Transverse colon (tissue), 4 donors: ENCODE measurements at regions not wholly inside any gene's neighbourhood (a gene's known extent, or its start where the extent isn't known, plus 50 kb on each side); places are given as distances from the start of the nearest gene placed in this dataset.

ENCODE experiments used
- POLR2AphosphoS5 ChIP-seq, 3 donors: sonication (generic); formaldehyde crosslinking; IDR thresholded peaks; one replicate each; pipeline ENCODE4 v1.6.1; 2016; ENCODE audit warnings: antibody characterized with exemption in 3 of 3
- TF ChIP-seq, protein P1 (sequence below), 5 experiments: fragments of 200-600 bp in 3 of 5; fragments of 450-650 bp in 2 of 5; sonication (generic) in 3 of 5; IDR thresholded peaks; 1 replicate in 2 of 5; 2 replicates in 3 of 5; pipeline ENCODE4 v1.5.1; 2016 to 2017; ENCODE audit warnings: antibody characterized with exemption in 5 of 5, inconsistent platforms in 3 of 5, mild to moderate bottlenecking in 2 of 5, moderate library complexity in 1 of 5

DNA sequence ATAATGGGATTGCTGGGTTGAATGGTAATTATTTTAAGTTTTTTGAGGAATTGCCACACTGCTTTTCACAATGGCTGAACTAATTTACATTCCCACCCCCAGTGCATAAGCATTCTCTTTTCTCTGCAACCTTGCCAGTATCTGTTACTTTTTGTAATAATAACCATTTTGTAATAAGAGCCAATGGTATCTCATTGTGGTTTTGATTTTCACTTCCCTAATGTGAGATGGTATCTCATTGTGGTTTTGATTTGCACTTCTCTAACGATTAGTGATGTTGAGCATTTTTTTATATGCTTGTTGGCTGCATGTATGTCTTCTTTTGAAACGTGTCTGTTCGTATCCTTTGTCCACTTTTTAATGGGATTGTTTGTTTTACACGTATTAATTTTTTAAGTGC is 213.1 kb upstream of the HDX start:
- TF ChIP-seq, protein P1, sequence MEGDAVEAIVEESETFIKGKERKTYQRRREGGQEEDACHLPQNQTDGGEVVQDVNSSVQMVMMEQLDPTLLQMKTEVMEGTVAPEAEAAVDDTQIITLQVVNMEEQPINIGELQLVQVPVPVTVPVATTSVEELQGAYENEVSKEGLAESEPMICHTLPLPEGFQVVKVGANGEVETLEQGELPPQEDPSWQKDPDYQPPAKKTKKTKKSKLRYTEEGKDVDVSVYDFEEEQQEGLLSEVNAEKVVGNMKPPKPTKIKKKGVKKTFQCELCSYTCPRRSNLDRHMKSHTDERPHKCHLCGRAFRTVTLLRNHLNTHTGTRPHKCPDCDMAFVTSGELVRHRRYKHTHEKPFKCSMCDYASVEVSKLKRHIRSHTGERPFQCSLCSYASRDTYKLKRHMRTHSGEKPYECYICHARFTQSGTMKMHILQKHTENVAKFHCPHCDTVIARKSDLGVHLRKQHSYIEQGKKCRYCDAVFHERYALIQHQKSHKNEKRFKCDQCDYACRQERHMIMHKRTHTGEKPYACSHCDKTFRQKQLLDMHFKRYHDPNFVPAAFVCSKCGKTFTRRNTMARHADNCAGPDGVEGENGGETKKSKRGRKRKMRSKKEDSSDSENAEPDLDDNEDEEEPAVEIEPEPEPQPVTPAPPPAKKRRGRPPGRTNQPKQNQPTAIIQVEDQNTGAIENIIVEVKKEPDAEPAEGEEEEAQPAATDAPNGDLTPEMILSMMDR (IDR thresholded peaks at IDR 0.05): no peak
- no peak for TF ChIP-seq POLR2AphosphoS5 (IDR thresholded peaks at IDR 0.05)
